CD8-positive, alpha-beta memory T cell (primary cell): ENCODE measurements at regions not wholly inside any gene's neighbourhood (a gene's known extent, or its start where the extent isn't known, plus 50 kb on each side); places are given as distances from the start of the nearest gene placed in this dataset.
A peak's percentile ranks its signal among the peaks of the same experiment; 100 is the strongest.

Source experiments
- CTCF ChIA-PET: fragments of 350-600 bp; sonication (Branson Sonifier 250); formaldehyde crosslinking; loops from one replicate; lab custom pipeline; 2021; ENCODE audit warnings: antibody characterized with exemption; lab: Charles Lee
- POLR2A ChIA-PET: fragments of 350-600 bp; sonication (Branson Sonifier 250); formaldehyde crosslinking; loops from one replicate; lab custom pipeline; 2021; ENCODE audit warnings: antibody characterized with exemption; lab: Charles Lee
- DNase-seq, 5 donors: peaks; one replicate each; pipeline versions ENCODE4 v3.0.0 to v3.0.0-alpha.2; 2020 to 2022; ENCODE audit warnings: mixed read lengths in 1 of 5
- H3K27ac ChIP-seq: one replicate; pipeline ENCODE4 v1.7.0; 2013; ENCODE audit warnings: low read depth, mild to moderate bottlenecking, low read length, moderate library complexity
- H3K27me3 ChIP-seq: 2 replicates; pipeline ENCODE4 v1.7.0; 2013; ENCODE audit warnings: low read length, mild to moderate bottlenecking; ENCODE audit not compliant: insufficient read depth, poor library complexity, severe bottlenecking
- H3K36me3 ChIP-seq: 2 replicates; pipeline ENCODE4 v1.7.0; 2013; ENCODE audit warnings: mild to moderate bottlenecking, low read length, moderate library complexity; ENCODE audit not compliant: insufficient read depth
- H3K4me1 ChIP-seq: 2 replicates; pipeline ENCODE4 v1.7.0; 2013; ENCODE audit warnings: mild to moderate bottlenecking, low read length, moderate library complexity; ENCODE audit not compliant: insufficient read depth
- H3K4me3 ChIP-seq: 2 replicates; pipeline ENCODE4 v1.7.0; 2013; ENCODE audit warnings: mild to moderate bottlenecking, low read length
- H3K9me3 ChIP-seq: 2 replicates; pipeline ENCODE4 v1.7.0; 2013; ENCODE audit warnings: mild to moderate bottlenecking, low read length
- H3K27ac Mint-ChIP-seq, 8 donors: one replicate each; pipeline ENCODE4 v1.8.0; 2020 to 2021; ENCODE audit warnings: mixed read lengths in 8 of 8, mild to moderate bottlenecking in 6 of 8, inconsistent platforms in 3 of 8, moderate library complexity in 3 of 8
- H3K27me3 Mint-ChIP-seq, 2 donors: one replicate each; pipeline ENCODE4 v1.8.0; 2020 to 2021; ENCODE audit warnings: mixed read lengths in 2 of 2, mild to moderate bottlenecking in 1 of 2, moderate library complexity in 1 of 2
- H3K36me3 Mint-ChIP-seq, 3 donors: one replicate each; pipeline ENCODE4 v1.8.0; 2020 to 2021; ENCODE audit warnings: mixed read lengths in 3 of 3, inconsistent platforms in 1 of 3, mild to moderate bottlenecking in 1 of 3
- H3K4me1 Mint-ChIP-seq, 3 donors: one replicate each; pipeline ENCODE4 v1.8.0; 2020 to 2021; ENCODE audit warnings: mixed read lengths in 3 of 3, inconsistent platforms in 1 of 3, mild to moderate bottlenecking in 1 of 3
- H3K4me3 Mint-ChIP-seq, 7 donors: one replicate each; pipeline ENCODE4 v1.8.0; 2020 to 2021; ENCODE audit warnings: mixed read lengths in 7 of 7, mild to moderate bottlenecking in 6 of 7, moderate library complexity in 4 of 7, inconsistent platforms in 2 of 7
- H3K9me3 Mint-ChIP-seq, 5 donors: one replicate each; pipeline ENCODE4 v1.8.0; 2020 to 2022; ENCODE audit warnings: mixed read lengths in 5 of 5, mild to moderate bottlenecking in 3 of 5, moderate library complexity in 2 of 5, inconsistent platforms in 1 of 5

GRCh38 chr14:106879241-106879640 is 1352.9 kb downstream of the TMEM121 start:
- Mint-ChIP-seq H3K27me3 (peaks cover 6 to 41% of the 10 kb centered on the region in 2 donors), H3K36me3 (no peaks in the 10 kb centered on the region), H3K4me1 (no peaks in the 10 kb centered on the region), H3K4me3 (no peak overlapping the region), H3K9me3 (no peaks in the 10 kb centered on the region), H3K27ac (no peak overlapping the region)
- H3K9me3 ChIP-seq = no peaks in the 10 kb centered on the region
- H3K4me1 ChIP-seq = no peaks in the 10 kb centered on the region
- H3K4me3 ChIP-seq = no peak overlapping the region
- DNase-seq = peak in 3 of 5 donors; percentile 20 to 63 (median 28)
- CTCF ChIA-PET = no interaction called here
- no peak overlapping the region for H3K27ac ChIP-seq
- peaks cover 4% of the 10 kb centered on the region for H3K27me3 ChIP-seq
- no peaks in the 10 kb centered on the region for H3K36me3 ChIP-seq
- POLR2A ChIA-PET = no interaction called here

- no peaks in the 10 kb centered on the region for H3K4me1 ChIP-seq
- ChIA-PET POLR2A (no interaction called here), CTCF (interaction anchor here (2.2 kb wide), 1 partner anchor 10 kb away, joined by 7 read pairs; no protein-coding TSS in a partner anchor)
- DNase-seq = peak in 3 of 5 donors; percentile 14 to 71 (median 27)
- H3K4me3 ChIP-seq = no peak overlapping the region
- H3K27ac ChIP-seq = no peak overlapping the region
- Mint-ChIP-seq H3K36me3 (no peaks in the 10 kb centered on the region), H3K4me1 (no peaks in the 10 kb centered on the region), H3K27ac (no peak overlapping the region), H3K27me3 (peaks cover 1 to 5% of the 10 kb centered on the region in 2 donors), H3K4me3 (no peak overlapping the region), H3K9me3 (no peaks in the 10 kb centered on the region)
- no peaks in the 10 kb centered on the region for H3K9me3 ChIP-seq
- H3K36me3 ChIP-seq = no peaks in the 10 kb centered on the region
- H3K27me3 ChIP-seq = no peaks in the 10 kb centered on the region
Measured at GRCh38 chr14:106883218-106883692, 1356.9 kb downstream of the TMEM121 start.
